ENCODE measurements at regions not wholly inside any gene's neighbourhood (a gene's known extent, or its start where the extent isn't known, plus 50 kb on each side); places are given as distances from the start of the nearest gene placed in this dataset.

GRCh38 chr1:68327414-68327813, 95.1 kb upstream of the WLS start:
- TF ChIP-seq CTCF (conservative IDR thresholded peaks at IDR 0.05) = no peak
- no peak overlapping the region for H2BK12ac ChIP-seq (ENCODE audit: insufficient read length, low read depth, low read length)
- WGBS (ENCODE audit: extremely low coverage, insufficient read length, low lambda C conversion rate) = no CpG with 5 or more reads among the region's 3 CpGs
- H2AK5ac ChIP-seq (ENCODE audit: insufficient read length, low read length) = no peak overlapping the region
- H2BK15ac ChIP-seq (ENCODE audit: low read depth, low read length) = no peak overlapping the region
- no peak overlapping the region for H4K5ac ChIP-seq (ENCODE audit: insufficient read length, low read depth, low read length)
- no peaks in the 10 kb centered on the region for H4K20me1 ChIP-seq (ENCODE audit: control insufficient read depth, insufficient read depth, insufficient read length)
- H3K4me3 Mint-ChIP-seq = no peak overlapping the region
- no peak overlapping the region for H3K4me2 ChIP-seq (ENCODE audit: insufficient read depth, insufficient read length, low read length)
- H4K8ac ChIP-seq (replicated peaks; ENCODE audit: insufficient read length, low read depth, low read length) = no peak overlapping the region
- no peak overlapping the region for H2AFZ ChIP-seq (ENCODE audit: low read length)
- no peak overlapping the region for H4K91ac ChIP-seq (ENCODE audit: insufficient read length, low read depth, low read length)
- no peak overlapping the region for H2BK20ac ChIP-seq (ENCODE audit: low read depth, low read length, poor library complexity, severe bottlenecking)
- no peak overlapping the region for H3K27ac Mint-ChIP-seq
- no peak overlapping the region for H3K27ac ChIP-seq (ENCODE audit: insufficient read length, low read depth, low read length)
- H2BK120ac ChIP-seq (ENCODE audit: low read depth, low read length, poor library complexity, severe bottlenecking) = no peak overlapping the region
- H3K4ac ChIP-seq (ENCODE audit: low read depth, low read length) = no peak overlapping the region
- no peaks in the 10 kb centered on the region for H3K79me1 ChIP-seq (ENCODE audit: insufficient read depth, low read depth, low read length, poor library complexity, severe bottlenecking)
- H3K14ac ChIP-seq (ENCODE audit: insufficient read depth, low read length) = no peak overlapping the region
- no peak overlapping the region for H3K56ac ChIP-seq (ENCODE audit: insufficient read length, low read depth, low read length)
- H2BK5ac ChIP-seq (ENCODE audit: insufficient read length, low read length) = no peak overlapping the region
- H3K9me3 ChIP-seq (ENCODE audit: control insufficient read depth, low read depth, low read length) = no peaks in the 10 kb centered on the region
- H3K27me3 ChIP-seq (ENCODE audit: insufficient read depth, low read length) = no peaks in the 10 kb centered on the region
- H3K18ac ChIP-seq (ENCODE audit: insufficient read length, low read depth, low read length) = no peak overlapping the region
- H3K79me2 ChIP-seq (ENCODE audit: insufficient read depth, low read length) = no peaks in the 10 kb centered on the region
- H3K23ac ChIP-seq (ENCODE audit: insufficient read length, low read depth, low read length) = no peak overlapping the region
- no peaks in the 10 kb centered on the region for H3K36me3 Mint-ChIP-seq (ENCODE audit: insufficient read depth in 1 of 3, low read depth in 3 of 3)
- no peaks in the 10 kb centered on the region for H3K23me2 ChIP-seq (ENCODE audit: insufficient read length, low read depth, low read length, poor library complexity, severe bottlenecking)
- H3K9ac ChIP-seq (ENCODE audit: extremely low read depth, insufficient read length, low read length) = no peak overlapping the region
- no peaks in the 10 kb centered on the region for H3K4me1 ChIP-seq (ENCODE audit: insufficient read depth, low read length)
- no peaks in the 10 kb centered on the region for H3K9me3 Mint-ChIP-seq
- H3T11ph ChIP-seq (ENCODE audit: low read length) = no peak overlapping the region
- no peak for DNase-seq
- peaks cover 31% of the 10 kb centered on the region for H3K27me3 Mint-ChIP-seq (ENCODE audit: low read depth)
- H3K4me1 Mint-ChIP-seq = no peaks in the 10 kb centered on the region
